WTC11 (cell line): ENCODE measurements at regions not wholly inside any gene's neighbourhood (a gene's known extent, or its start where the extent isn't known, plus 50 kb on each side); places are given as distances from the start of the nearest gene placed in this dataset.

Source experiments
- ATAC-seq: fragments of 200-7000 bp; cut with Tn5 transposase; 2 replicates; pipeline ENCODE4 v1.10.0; 2021; ENCODE audit warnings: mild to moderate bottlenecking, moderate library complexity
- CTCF ChIA-PET: fragments of 300-600 bp; sonication (Branson Sonifier 250); formaldehyde crosslinking; loops from one replicate; lab custom pipeline; 2021; ENCODE audit warnings: antibody characterized with exemption; lab: Charles Lee
- POLR2A ChIA-PET: fragments of 350-600 bp; sonication (Branson Sonifier 250); formaldehyde crosslinking; loops from one replicate; lab custom pipeline; 2021; ENCODE audit warnings: antibody characterized with exemption; lab: Charles Lee
- DNase-seq: peaks from one replicate; pipeline ENCODE4 v3.0.0; 2021; ENCODE audit warnings: low spot score
- H3K27ac Mint-ChIP-seq: 2 replicates; pipeline ENCODE4 v1.8.0; 2021; ENCODE audit warnings: mixed read lengths
- H3K27me3 Mint-ChIP-seq: 2 replicates; pipeline ENCODE4 v1.8.0; 2021; ENCODE audit warnings: low read depth, mild to moderate bottlenecking, moderate library complexity, mixed read lengths
- H3K36me3 Mint-ChIP-seq: 2 replicates; pipeline ENCODE4 v1.8.0; 2021; ENCODE audit warnings: mixed read lengths
- H3K4me1 Mint-ChIP-seq: 2 replicates; pipeline ENCODE4 v1.8.0; 2022; ENCODE audit warnings: mixed read lengths
- H3K4me3 Mint-ChIP-seq: 2 replicates; pipeline ENCODE4 v1.8.0; 2021; ENCODE audit warnings: mild to moderate bottlenecking, moderate library complexity, mixed read lengths
- H3K9me3 Mint-ChIP-seq: 2 replicates; pipeline ENCODE4 v1.8.0; 2021; ENCODE audit warnings: mixed read lengths
- AFF4 ChIP-seq: sonication (generic); formaldehyde crosslinking; IDR thresholded peaks from 2 replicates; pipeline ENCODE4 v1.8.1; 2023; ENCODE audit warnings: mild to moderate bottlenecking, missing genetic modification reagents, borderline replicate concordance
- CREB1 ChIP-seq: sonication (generic); formaldehyde crosslinking; IDR thresholded peaks from 2 replicates; pipeline ENCODE4 v1.8.0; 2023; ENCODE audit warnings: mild to moderate bottlenecking, missing genetic modification reagents
- E2F4 ChIP-seq: sonication (generic); formaldehyde crosslinking; IDR thresholded peaks from 2 replicates; pipeline ENCODE4 v1.8.1; 2022; ENCODE audit warnings: low read depth, mild to moderate bottlenecking, moderate library complexity, missing genetic modification reagents, borderline replicate concordance
- FOXP1 ChIP-seq: sonication (generic); formaldehyde crosslinking; IDR thresholded peaks from 2 replicates; pipeline ENCODE4 v1.8.0; 2022; ENCODE audit warnings: missing genetic modification reagents, mild to moderate bottlenecking, moderate library complexity, borderline replicate concordance
- HMGA2 ChIP-seq: fragments of 250-450 bp; sonication (Bioruptor Pico); IDR thresholded peaks from 2 replicates; pipeline ENCODE4 v1.4.0; 2021; ENCODE audit warnings: mild to moderate bottlenecking, moderate library complexity
- IRF1 ChIP-seq: sonication (generic); formaldehyde crosslinking; IDR thresholded peaks from 2 replicates; pipeline ENCODE4 v1.8.0; 2023; ENCODE audit warnings: missing genetic modification reagents
- JUN ChIP-seq: sonication (generic); formaldehyde crosslinking; IDR thresholded peaks from 2 replicates; pipeline ENCODE4 v1.8.0; 2023; ENCODE audit warnings: mild to moderate bottlenecking, missing genetic modification reagents
- MAX ChIP-seq: sonication (generic); formaldehyde crosslinking; IDR thresholded peaks from 2 replicates; pipeline ENCODE4 v1.8.0; 2022; ENCODE audit warnings: mild to moderate bottlenecking, missing genetic modification reagents
- NFATC4 ChIP-seq: fragments of 250-450 bp; sonication (Bioruptor Pico); IDR thresholded peaks from 2 replicates; pipeline ENCODE4 v1.9.0; 2021; ENCODE audit warnings: mild to moderate bottlenecking
- NFE2L1 ChIP-seq: sonication (generic); formaldehyde crosslinking; IDR thresholded peaks from 2 replicates; pipeline ENCODE4 v1.8.1; 2023; ENCODE audit warnings: missing genetic modification reagents
- NFYB ChIP-seq: sonication (generic); formaldehyde crosslinking; conservative IDR thresholded peaks from 2 replicates; pipeline ENCODE4 v1.8.0; 2022; ENCODE audit warnings: low read depth, missing genetic modification reagents
- TCF7 ChIP-seq: sonication (generic); formaldehyde crosslinking; IDR thresholded peaks from 2 replicates; pipeline ENCODE4 v1.8.0; 2022; ENCODE audit warnings: mild to moderate bottlenecking, low read depth, missing genetic modification reagents, moderate library complexity
- TEAD1 ChIP-seq: sonication (generic); formaldehyde crosslinking; IDR thresholded peaks from 2 replicates; pipeline ENCODE4 v1.8.0; 2022; ENCODE audit warnings: mild to moderate bottlenecking, missing genetic modification reagents
- ZBTB43 ChIP-seq: sonication (generic); formaldehyde crosslinking; IDR thresholded peaks from 2 replicates; pipeline ENCODE4 v1.8.1; 2023; ENCODE audit warnings: mild to moderate bottlenecking, missing genetic modification reagents
- ZMAT4 ChIP-seq: fragments of 250-450 bp; sonication (Bioruptor Pico); IDR thresholded peaks from 2 replicates; pipeline ENCODE4 v1.9.0; 2021; ENCODE audit warnings: mild to moderate bottlenecking
- ZNF121 ChIP-seq: sonication (generic); formaldehyde crosslinking; IDR thresholded peaks from 2 replicates; pipeline ENCODE4 v1.8.0; 2023; ENCODE audit warnings: missing genetic modification reagents
- ZNF317 ChIP-seq: sonication (generic); formaldehyde crosslinking; IDR thresholded peaks from 2 replicates; pipeline ENCODE4 v1.8.1; 2023; ENCODE audit warnings: low read depth, mild to moderate bottlenecking, moderate library complexity, missing genetic modification reagents, borderline replicate concordance
- ZNF423 ChIP-seq: fragments of 250-450 bp; sonication (Bioruptor Pico); IDR thresholded peaks from 2 replicates; pipeline ENCODE4 v2.1.2; 2022; ENCODE audit warnings: mild to moderate bottlenecking, moderate library complexity
- ZNF425 ChIP-seq: fragments of 250-450 bp; sonication (Bioruptor Pico); conservative IDR thresholded peaks from 2 replicates; pipeline ENCODE4 v1.9.0; 2021; ENCODE audit warnings: mild to moderate bottlenecking
- ZNF512 ChIP-seq: sonication (generic); formaldehyde crosslinking; IDR thresholded peaks from 2 replicates; pipeline ENCODE4 v1.8.1; 2022; ENCODE audit warnings: missing genetic modification reagents, borderline replicate concordance

GRCh38 chr10:21327289-21327993 lies 198.0 kb downstream of the SKIDA1 start:
- H3K9me3 Mint-ChIP-seq = 0 out of 2 replicates have a peak, but pooled peaks cover 3% of the 10 kb centered on the region
- H3K27ac Mint-ChIP-seq = peak overlapping the region; percentile 46
- no peak for DNase-seq
- TF ChIP-seq ZMAT4 (CRISPR knock-in tag) (no peak), TCF7 (CRISPR knock-in tag) (no peak), ZNF317 (no peak), MAX (CRISPR knock-in tag) (peak; percentile 18; the same call in 1 of the 2 replicates), ZNF425 (CRISPR knock-in tag) (no peak), JUN (CRISPR knock-in tag) (no peak), ZNF121 (CRISPR knock-in tag) (no peak), CREB1 (CRISPR knock-in tag) (no peak), IRF1 (CRISPR knock-in tag) (no peak), FOXP1 (CRISPR knock-in tag) (no peak), ZBTB43 (0 out of 2 replicates have a peak, but pooled peaks have one; percentile 32), ZNF512 (no peak)
- TF ChIP-seq, all 79 proteins: peak for 2
- H3K36me3 Mint-ChIP-seq = no peaks in the 10 kb centered on the region
- CTCF ChIA-PET = interaction anchor here (0.7 to 1.4 kb wide), 2 partner anchors 8 to 23 kb away, joined by 3 to 4 read pairs; no protein-coding TSS in a partner anchor
- peak; percentile 72 for ATAC-seq
- POLR2A ChIA-PET = no interaction called here
- no peaks in the 10 kb centered on the region for H3K27me3 Mint-ChIP-seq
- no peak overlapping the region for H3K4me3 Mint-ChIP-seq
- H3K4me1 Mint-ChIP-seq = peaks cover 15% of the 10 kb centered on the region

GRCh38 chr10:21326594-21327288 lies 198.7 kb downstream of the SKIDA1 start:
- POLR2A ChIA-PET = no interaction called here
- H3K9me3 Mint-ChIP-seq = peaks cover 6% of the 10 kb centered on the region; the same call in 1 of the 2 replicates
- DNase-seq (no peak), ATAC-seq (no peak)
- no peaks in the 10 kb centered on the region for H3K27me3 Mint-ChIP-seq
- 0 out of 2 replicates have a peak overlapping the region, but pooled peaks have one; percentile 38 for H3K27ac Mint-ChIP-seq
- CTCF ChIA-PET = interaction anchor here (0.7 to 1.4 kb wide), 2 partner anchors 9 to 23 kb away, joined by 3 to 4 read pairs; no protein-coding TSS in a partner anchor
- no peak for TF ChIP-seq NFYB
- TF ChIP-seq HMGA2 (CRISPR knock-in tag) = peak; percentile 91
- TF ChIP-seq AFF4 (CRISPR knock-in tag) = no peak
- no peak for TF ChIP-seq ZNF423
- no peak for TF ChIP-seq NFE2L1 (CRISPR knock-in tag)
- no peak for TF ChIP-seq ZMAT4 (CRISPR knock-in tag)
- no peak for TF ChIP-seq E2F4 (CRISPR knock-in tag)
- no peak for TF ChIP-seq NFATC4 (CRISPR knock-in tag)
- TF ChIP-seq TEAD1 (CRISPR knock-in tag) = no peak
- H3K4me3 Mint-ChIP-seq = no peak overlapping the region
- H3K4me1 Mint-ChIP-seq = peaks cover 15% of the 10 kb centered on the region
- H3K36me3 Mint-ChIP-seq = peaks cover 4% of the 10 kb centered on the region
